HL-60 (cell line): ENCODE measurements at regions not wholly inside any gene's neighbourhood (a gene's known extent, or its start where the extent isn't known, plus 50 kb on each side); places are given as distances from the start of the nearest gene placed in this dataset.

Experiments used
- CTCF ChIP-seq: IDR thresholded peaks from one replicate; pipeline ENCODE4 v1.5.1; 2011; ENCODE audit warnings: low read length, control low read depth, inconsistent platforms; ENCODE audit not compliant: insufficient read depth
- GABPA ChIP-seq: IDR thresholded peaks from 2 replicates; pipeline ENCODE4 v1.6.1; 2012; ENCODE audit warnings: low read depth
- POLR2AphosphoS5 ChIP-seq: IDR thresholded peaks from 2 replicates; pipeline ENCODE4 v1.6.1; 2012; ENCODE audit warnings: low read depth

GRCh38 chrX:22409418-22409817 is 136.7 kb downstream of the CBLL2 start:
- no peak for TF ChIP-seq CTCF
- TF ChIP-seq POLR2AphosphoS5: no peak
- no peak for TF ChIP-seq GABPA
